IPS-15b (cell line): ENCODE measurements at regions not wholly inside any gene's neighbourhood (a gene's known extent, or its start where the extent isn't known, plus 50 kb on each side); places are given as distances from the start of the nearest gene placed in this dataset.
"Not testable (repeated sequence)": the region's sequence is repeated elsewhere in the genome, so short reads cannot be mapped to it uniquely, and the experiment has no call there.

Experiments used
- H3K27me3 ChIP-seq: one replicate; pipeline ENCODE4 v1.6.1; 2013; ENCODE audit warnings: low read length; ENCODE audit not compliant: control insufficient read depth, insufficient read depth
- H3K36me3 ChIP-seq: one replicate; pipeline ENCODE4 v1.6.1; 2013; ENCODE audit warnings: low read length; ENCODE audit not compliant: control insufficient read depth, insufficient read depth
- H3K4me1 ChIP-seq: one replicate; pipeline ENCODE4 v1.6.1; 2013; ENCODE audit warnings: mild to moderate bottlenecking, low read length; ENCODE audit not compliant: control insufficient read depth, insufficient read depth
- H3K4me3 ChIP-seq: one replicate; pipeline ENCODE4 v1.5.1; 2013; ENCODE audit warnings: low read depth, low read length
- H3K9ac ChIP-seq: one replicate; pipeline ENCODE4 v1.6.1; 2013; ENCODE audit warnings: low read depth, mild to moderate bottlenecking, low read length
- H3K9me3 ChIP-seq: one replicate; pipeline ENCODE4 v1.6.1; 2013; ENCODE audit warnings: mild to moderate bottlenecking, low read length; ENCODE audit not compliant: control insufficient read depth, insufficient read depth

DNA sequence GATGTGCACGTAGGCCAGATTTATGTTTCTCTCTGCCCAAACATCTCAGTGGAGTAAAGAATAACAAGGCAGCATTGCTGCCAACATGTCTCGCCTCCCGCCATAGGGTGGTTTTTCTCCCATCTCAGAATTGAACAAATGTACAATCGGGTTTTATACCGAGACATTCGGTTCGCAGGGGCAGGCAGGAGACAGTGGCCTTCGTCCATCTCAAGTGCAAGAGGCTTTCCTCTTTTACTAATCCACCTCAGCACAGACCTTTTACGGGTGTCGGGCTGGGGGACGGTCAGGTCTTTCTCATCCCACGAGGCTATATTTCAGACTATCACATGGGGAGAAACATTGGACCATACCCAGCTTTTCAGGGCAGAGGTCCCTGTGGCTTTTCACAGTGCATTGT is 118.9 kb upstream of the LARP1 start:
- H3K27me3 ChIP-seq, H3K36me3 ChIP-seq, H3K4me1 ChIP-seq, H3K4me3 ChIP-seq, H3K9me3 ChIP-seq, H3K9ac ChIP-seq: not testable (repeated sequence)

DNA sequence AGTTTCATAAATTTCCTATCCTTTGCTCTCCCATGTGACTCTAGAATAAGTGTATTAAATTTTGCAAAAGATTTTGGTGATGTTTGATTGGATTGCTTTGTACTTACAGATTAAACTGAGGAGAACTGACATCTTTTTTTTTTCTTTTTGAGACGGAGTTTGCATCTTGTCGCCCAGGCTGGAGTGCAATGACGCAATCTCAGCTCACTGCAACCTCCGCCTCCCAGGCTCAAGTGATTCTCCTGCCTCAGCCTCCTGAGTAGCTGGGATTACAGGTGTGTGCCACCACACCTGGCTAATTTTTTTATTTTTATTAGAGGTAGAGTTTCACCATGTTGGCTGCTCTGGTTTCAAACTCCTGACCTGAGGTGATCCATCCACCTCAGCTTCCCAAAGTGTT is 121.4 kb upstream of the LARP1 start:
- not testable (repeated sequence) for H3K36me3 ChIP-seq, H3K27me3 ChIP-seq, H3K9ac ChIP-seq, H3K9me3 ChIP-seq, H3K4me1 ChIP-seq, H3K4me3 ChIP-seq

DNA sequence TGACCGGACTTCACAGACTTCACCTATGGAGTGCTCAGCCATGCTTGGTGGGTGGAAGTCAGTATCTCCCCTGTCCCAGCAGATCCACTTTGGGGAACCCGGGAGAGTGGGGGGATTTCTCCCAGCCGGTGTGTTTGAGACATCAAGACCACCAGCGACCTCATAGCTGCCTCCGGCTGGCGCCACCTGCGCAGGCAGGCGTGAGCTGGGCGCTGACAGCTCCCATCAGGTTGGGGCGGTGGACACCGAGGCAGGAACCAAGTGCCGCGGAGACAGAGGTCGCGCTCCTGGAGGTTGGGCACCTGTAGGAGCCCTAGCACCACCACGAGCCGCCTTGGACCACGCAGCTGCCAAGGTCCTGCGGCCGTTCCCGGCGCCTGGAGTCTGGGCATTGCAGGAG is 124.0 kb upstream of the LARP1 start:
- no peaks in the 10 kb centered on the region for H3K9me3 ChIP-seq
- no peaks in the 10 kb centered on the region for H3K27me3 ChIP-seq
- no peaks in the 10 kb centered on the region for H3K36me3 ChIP-seq
- no peaks in the 10 kb centered on the region for H3K4me1 ChIP-seq
- no peak overlapping the region for H3K4me3 ChIP-seq
- no peak overlapping the region for H3K9ac ChIP-seq

GRCh38 chr5:154630410-154630809 is 124.8 kb upstream of the LARP1 start:
- no peaks in the 10 kb centered on the region for H3K4me1 ChIP-seq

GRCh38 chr5:154628685-154629084 is 126.5 kb upstream of the LARP1 start:
- H3K9ac ChIP-seq = no peak overlapping the region
- no peak overlapping the region for H3K4me3 ChIP-seq
- H3K9me3 ChIP-seq = no peaks in the 10 kb centered on the region
- H3K27me3 ChIP-seq = no peaks in the 10 kb centered on the region
- H3K36me3 ChIP-seq = no peaks in the 10 kb centered on the region
- no peaks in the 10 kb centered on the region for H3K4me1 ChIP-seq

More at GRCh38 chr5:154630410-154630809, 124.8 kb upstream of the LARP1 start:
- Histone ChIP-seq H3K36me3 (no peaks in the 10 kb centered on the region), H3K9me3 (no peaks in the 10 kb centered on the region), H3K9ac (no peak overlapping the region), H3K27me3 (no peaks in the 10 kb centered on the region), H3K4me3 (no peak overlapping the region)

GRCh38 chr5:154627698-154628678 is 127.2 kb upstream of the LARP1 start:
- no peaks in the 10 kb centered on the region for H3K9me3 ChIP-seq
- H3K4me3 ChIP-seq = no peak overlapping the region
- H3K9ac ChIP-seq = no peak overlapping the region
- no peaks in the 10 kb centered on the region for H3K27me3 ChIP-seq
- no peaks in the 10 kb centered on the region for H3K36me3 ChIP-seq
- H3K4me1 ChIP-seq = no peaks in the 10 kb centered on the region

- Histone ChIP-seq H3K4me3 (no peak overlapping the region), H3K9ac (no peak overlapping the region), H3K9me3 (no peaks in the 10 kb centered on the region), H3K36me3 (no peaks in the 10 kb centered on the region), H3K4me1 (no peaks in the 10 kb centered on the region), H3K27me3 (no peaks in the 10 kb centered on the region)
Observed at GRCh38 chr5:154626876-154627557, 128.2 kb upstream of the LARP1 start.

DNA sequence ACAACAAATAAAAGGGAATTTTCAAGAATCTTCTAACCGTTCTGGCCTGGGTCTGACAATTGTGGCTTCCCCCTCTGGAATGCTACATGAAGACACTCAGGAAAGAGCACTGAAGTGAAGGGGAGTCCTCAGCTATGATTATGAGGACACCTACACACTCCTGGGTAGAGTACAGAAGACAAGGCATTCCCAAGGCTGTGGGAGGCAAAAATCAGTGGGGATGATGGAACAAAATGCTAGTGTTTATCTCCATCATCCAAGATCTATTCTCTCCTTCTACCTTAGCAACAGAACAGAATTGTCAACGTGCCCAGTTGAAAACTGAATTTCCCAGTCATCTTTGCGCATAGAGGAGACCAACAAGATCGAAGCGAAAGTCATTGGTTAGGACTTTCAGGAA is 130.1 kb upstream of the LARP1 start:
- no peak overlapping the region for H3K9ac ChIP-seq
- H3K9me3 ChIP-seq = no peaks in the 10 kb centered on the region
- H3K27me3 ChIP-seq = no peaks in the 10 kb centered on the region
- H3K4me1 ChIP-seq = no peaks in the 10 kb centered on the region
- no peak overlapping the region for H3K4me3 ChIP-seq
- H3K36me3 ChIP-seq = no peaks in the 10 kb centered on the region

GRCh38 chr5:154624341-154624740 is 130.8 kb upstream of the LARP1 start:
- no peak overlapping the region for H3K9ac ChIP-seq
- H3K4me1 ChIP-seq = no peaks in the 10 kb centered on the region
- no peaks in the 10 kb centered on the region for H3K9me3 ChIP-seq
- no peaks in the 10 kb centered on the region for H3K36me3 ChIP-seq
- no peak overlapping the region for H3K4me3 ChIP-seq
- H3K27me3 ChIP-seq = no peaks in the 10 kb centered on the region

GRCh38 chr5:154620411-154620810 is 134.8 kb upstream of the LARP1 start:
- no peaks in the 10 kb centered on the region for H3K36me3 ChIP-seq
- H3K27me3 ChIP-seq = no peaks in the 10 kb centered on the region
- no peak overlapping the region for H3K4me3 ChIP-seq
- no peak overlapping the region for H3K9ac ChIP-seq
- no peaks in the 10 kb centered on the region for H3K4me1 ChIP-seq
- H3K9me3 ChIP-seq = no peaks in the 10 kb centered on the region

- Histone ChIP-seq H3K27me3 (no peaks in the 10 kb centered on the region), H3K4me3 (no peak overlapping the region), H3K9me3 (no peaks in the 10 kb centered on the region), H3K4me1 (no peaks in the 10 kb centered on the region), H3K36me3 (no peaks in the 10 kb centered on the region), H3K9ac (no peak overlapping the region)
Observed at GRCh38 chr5:154618696-154619095, 136.5 kb upstream of the LARP1 start.

- H3K36me3 ChIP-seq = no peaks in the 10 kb centered on the region
- H3K4me1 ChIP-seq = no peaks in the 10 kb centered on the region
- H3K4me3 ChIP-seq = no peak overlapping the region
- no peaks in the 10 kb centered on the region for H3K9me3 ChIP-seq
- H3K27me3 ChIP-seq = peaks cover 26% of the 10 kb centered on the region
- no peak overlapping the region for H3K9ac ChIP-seq
Observed at GRCh38 chr5:154614595-154614994, 136.6 kb upstream of the HAND1 start.
